ENCODE measurements at regions not wholly inside any gene's neighbourhood (a gene's known extent, or its start where the extent isn't known, plus 50 kb on each side); places are given as distances from the start of the nearest gene placed in this dataset.

DNA sequence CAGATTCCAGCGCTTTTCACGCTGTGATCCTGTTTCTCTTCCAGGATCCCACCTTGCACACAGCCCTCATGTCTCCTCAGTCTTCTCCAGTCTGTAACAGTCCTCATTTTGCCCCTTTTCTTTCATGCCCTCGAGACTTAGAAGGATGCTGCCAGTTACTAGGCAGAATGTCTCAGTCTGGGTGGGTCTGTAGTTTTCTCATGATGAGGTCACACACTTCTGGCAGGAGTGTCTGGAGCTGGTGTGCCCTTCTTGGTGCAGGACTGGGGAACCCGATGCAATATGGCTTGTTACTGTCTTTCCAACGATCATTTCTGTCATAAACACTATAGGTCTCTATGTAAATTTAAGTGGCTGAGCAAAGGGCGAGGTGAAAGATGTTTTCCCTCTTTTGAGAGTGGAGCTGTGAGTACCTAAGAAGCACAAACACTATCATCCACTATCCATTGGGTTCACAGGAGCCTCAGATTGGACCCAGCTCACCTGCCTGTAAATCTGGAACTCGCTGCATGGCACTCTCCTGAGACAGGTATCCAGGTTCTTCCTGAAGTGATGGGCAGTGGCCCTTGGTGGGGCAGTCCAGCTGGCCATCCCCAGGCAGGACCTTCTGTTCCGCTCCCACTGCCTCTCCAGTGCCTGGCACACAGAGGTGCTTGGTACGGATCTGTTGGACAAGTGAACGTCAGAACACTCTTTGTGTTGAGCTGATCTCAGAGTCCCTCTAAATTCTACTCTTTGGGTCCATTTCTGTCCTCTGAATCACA is 64.3 kb upstream of the ZNF32 start:
- no peaks in the 10 kb centered on the region for H3K4me1 ChIP-seq
- no peaks in the 10 kb centered on the region for H3K9me3 ChIP-seq
- no peaks in the 10 kb centered on the region for H3K36me3 ChIP-seq
- intact Hi-C loops (cut with DNase I), result no loop called here
- TF ChIP-seq, protein P1, sequence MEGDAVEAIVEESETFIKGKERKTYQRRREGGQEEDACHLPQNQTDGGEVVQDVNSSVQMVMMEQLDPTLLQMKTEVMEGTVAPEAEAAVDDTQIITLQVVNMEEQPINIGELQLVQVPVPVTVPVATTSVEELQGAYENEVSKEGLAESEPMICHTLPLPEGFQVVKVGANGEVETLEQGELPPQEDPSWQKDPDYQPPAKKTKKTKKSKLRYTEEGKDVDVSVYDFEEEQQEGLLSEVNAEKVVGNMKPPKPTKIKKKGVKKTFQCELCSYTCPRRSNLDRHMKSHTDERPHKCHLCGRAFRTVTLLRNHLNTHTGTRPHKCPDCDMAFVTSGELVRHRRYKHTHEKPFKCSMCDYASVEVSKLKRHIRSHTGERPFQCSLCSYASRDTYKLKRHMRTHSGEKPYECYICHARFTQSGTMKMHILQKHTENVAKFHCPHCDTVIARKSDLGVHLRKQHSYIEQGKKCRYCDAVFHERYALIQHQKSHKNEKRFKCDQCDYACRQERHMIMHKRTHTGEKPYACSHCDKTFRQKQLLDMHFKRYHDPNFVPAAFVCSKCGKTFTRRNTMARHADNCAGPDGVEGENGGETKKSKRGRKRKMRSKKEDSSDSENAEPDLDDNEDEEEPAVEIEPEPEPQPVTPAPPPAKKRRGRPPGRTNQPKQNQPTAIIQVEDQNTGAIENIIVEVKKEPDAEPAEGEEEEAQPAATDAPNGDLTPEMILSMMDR (IDR thresholded peaks at IDR 0.05), result no peak
- ATAC-seq (no peak), DNase-seq (no peak)
- no peak overlapping the region for H3K27ac ChIP-seq
- H3K4me3 ChIP-seq, result no peak overlapping the region
- H3K27me3 ChIP-seq, result no peaks in the 10 kb centered on the region

DNA sequence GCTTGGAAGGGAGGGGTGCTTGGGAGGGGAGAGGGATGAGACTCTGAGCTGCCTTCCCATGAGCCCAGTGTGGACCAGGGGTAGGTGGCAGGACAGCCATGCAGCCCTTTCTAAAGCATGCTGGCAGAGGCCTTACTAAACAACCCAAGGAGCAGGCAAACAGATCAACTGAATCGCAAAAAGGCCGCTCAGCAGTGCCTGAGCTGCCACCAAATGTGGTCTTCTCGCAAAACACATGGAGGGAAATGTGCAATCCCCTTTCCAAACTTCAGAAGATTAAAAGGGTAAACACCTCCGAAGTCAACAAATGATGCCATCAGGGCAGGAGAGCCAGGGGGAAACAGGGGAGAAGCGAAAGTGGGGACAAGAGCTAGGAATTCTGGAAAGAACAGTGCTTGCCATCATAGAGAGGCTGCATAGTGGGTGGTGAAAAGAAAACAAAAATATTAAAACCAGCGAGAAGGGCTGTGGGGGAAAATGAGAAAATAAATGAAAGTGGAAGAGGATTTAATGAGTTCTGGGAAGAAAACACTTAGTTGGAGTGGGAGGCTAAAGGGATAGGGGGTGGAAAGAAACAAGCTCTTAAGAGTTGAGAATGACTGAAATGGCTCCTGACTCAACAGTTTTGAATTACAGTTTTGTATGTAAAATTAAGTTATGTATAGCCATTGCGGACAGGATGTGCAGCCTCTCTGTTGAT is 62.2 kb upstream of the ZNF32 start:
- H3K9me3 ChIP-seq, result no peaks in the 10 kb centered on the region
- DNase-seq, result peak; percentile 20
- H3K27ac ChIP-seq, result no peak overlapping the region
- TF ChIP-seq, protein P1 (IDR thresholded peaks at IDR 0.05), result no peak
- no peak overlapping the region for H3K4me3 ChIP-seq
- intact Hi-C loops (cut with DNase I), result no loop called here
- H3K27me3 ChIP-seq, result no peaks in the 10 kb centered on the region
- no peak for ATAC-seq
- no peaks in the 10 kb centered on the region for H3K4me1 ChIP-seq
- no peaks in the 10 kb centered on the region for H3K36me3 ChIP-seq

DNA sequence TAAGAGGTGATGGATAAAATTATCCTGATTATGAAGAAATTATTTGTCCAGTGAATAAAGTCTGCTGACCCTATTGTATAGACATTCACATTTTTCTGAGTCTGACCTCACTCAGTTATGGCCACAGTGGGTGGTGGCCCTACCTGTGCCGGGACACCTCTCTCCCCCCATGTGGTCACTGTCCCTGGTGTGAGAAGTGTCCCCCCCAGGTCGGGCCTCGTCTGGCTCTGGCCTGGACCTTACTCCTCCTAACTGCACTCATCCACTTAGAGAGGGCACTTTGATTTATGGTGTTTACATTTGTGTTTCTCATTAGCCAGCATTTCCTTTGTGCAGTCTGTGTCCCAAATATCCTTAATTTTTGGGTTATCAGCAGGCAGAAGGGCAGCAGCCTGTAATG is 59.6 kb upstream of the ZNF32 start:
- intact Hi-C loops (cut with DNase I), result no loop called here
- H3K36me3 ChIP-seq, result no peaks in the 10 kb centered on the region
- no peaks in the 10 kb centered on the region for H3K4me1 ChIP-seq
- DNase-seq, result peak; percentile 51
- no peak overlapping the region for H3K4me3 ChIP-seq
- ATAC-seq, result peak; percentile 20
- H3K27ac ChIP-seq, result no peak overlapping the region
- TF ChIP-seq, protein P1 (IDR thresholded peaks at IDR 0.05), result no peak
- H3K27me3 ChIP-seq, result no peaks in the 10 kb centered on the region
- no peaks in the 10 kb centered on the region for H3K9me3 ChIP-seq

DNA sequence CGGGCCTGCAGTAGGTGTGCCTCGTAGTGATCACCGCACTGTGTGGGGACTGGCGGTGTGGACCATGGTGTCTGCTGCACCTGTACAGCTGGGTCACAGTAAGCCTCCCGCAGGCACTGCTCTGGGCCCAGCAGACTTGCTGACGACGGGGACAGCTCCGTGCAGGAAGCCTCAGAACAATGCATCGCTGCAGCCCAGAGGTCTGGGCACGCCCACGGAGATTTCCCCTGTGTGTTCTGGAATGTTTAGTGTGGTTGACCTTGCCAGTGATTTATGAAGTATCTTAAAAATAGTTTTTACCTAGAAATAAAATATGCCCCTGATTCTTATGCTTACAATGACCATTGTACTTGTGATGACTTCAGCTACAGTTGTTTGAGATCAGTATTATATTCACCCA is 59.1 kb upstream of the ZNF32 start:
- DNase-seq, result peak; percentile 56
- peak; percentile 43 for ATAC-seq
- Histone ChIP-seq H3K36me3 (no peaks in the 10 kb centered on the region), H3K9me3 (no peaks in the 10 kb centered on the region), H3K27ac (no peak overlapping the region), H3K27me3 (no peaks in the 10 kb centered on the region), H3K4me1 (no peaks in the 10 kb centered on the region), H3K4me3 (no peak overlapping the region)
- TF ChIP-seq, protein P1 (IDR thresholded peaks at IDR 0.05), result no peak
- intact Hi-C loops (cut with DNase I), result no loop called here

DNA sequence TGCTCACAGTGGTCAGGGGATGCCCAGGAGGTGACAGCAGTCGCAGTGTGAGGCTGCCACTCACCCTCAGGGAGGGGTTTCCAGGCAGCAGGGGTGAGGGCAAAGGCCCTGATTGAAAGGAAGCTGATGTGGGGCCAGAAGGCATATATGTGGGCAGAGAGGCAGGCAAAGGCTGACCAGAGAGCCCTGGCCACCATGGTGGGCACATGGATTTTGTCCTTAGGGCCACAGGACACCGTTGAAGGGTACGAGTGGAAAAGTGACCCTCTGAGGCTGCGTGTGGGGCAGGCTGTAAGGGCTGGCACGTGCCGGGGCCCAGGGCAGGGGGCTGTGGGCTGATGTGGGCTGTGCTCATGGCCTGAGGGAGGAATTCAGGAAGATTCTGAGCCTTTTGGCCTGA is 57.5 kb upstream of the ZNF32 start:
- ATAC-seq (no peak), DNase-seq (peak; percentile 29)
- intact Hi-C loops (cut with DNase I), result no loop called here
- Histone ChIP-seq H3K27me3 (no peaks in the 10 kb centered on the region), H3K9me3 (no peaks in the 10 kb centered on the region), H3K4me3 (no peak overlapping the region), H3K27ac (no peak overlapping the region), H3K4me1 (no peaks in the 10 kb centered on the region), H3K36me3 (no peaks in the 10 kb centered on the region)
- TF ChIP-seq, protein P1 (IDR thresholded peaks at IDR 0.05), result no peak
